ENCODE measurements at regions not wholly inside any gene's neighbourhood (a gene's known extent, or its start where the extent isn't known, plus 50 kb on each side); places are given as distances from the start of the nearest gene placed in this dataset.

GRCh38 chr1:69388044-69388443, 179.7 kb upstream of the LRRC7 start:
- DNase-seq (ENCODE audit: low read depth) = no peak
- no peak overlapping the region for H3K4me3 ChIP-seq (ENCODE audit: low read depth, low read length)
- TF ChIP-seq CTCF (conservative IDR thresholded peaks at IDR 0.05; ENCODE audit: low read depth, low read length) = no peak

- no peak for TF ChIP-seq CTCF (conservative IDR thresholded peaks at IDR 0.05; ENCODE audit: low read depth, low read length)
- no peak for DNase-seq (ENCODE audit: low read depth)
- H3K4me3 ChIP-seq (ENCODE audit: low read depth, low read length) = no peak overlapping the region
Measured at GRCh38 chr1:69400128-69400527, 167.6 kb upstream of the LRRC7 start.

GRCh38 chr1:69401879-69402278, 165.8 kb upstream of the LRRC7 start:
- no peak for DNase-seq (ENCODE audit: low read depth)
- no peak for TF ChIP-seq CTCF (conservative IDR thresholded peaks at IDR 0.05; ENCODE audit: low read depth, low read length)
- no peak overlapping the region for H3K4me3 ChIP-seq (ENCODE audit: low read depth, low read length)

GRCh38 chr1:69403756-69404320, 163.9 kb upstream of the LRRC7 start:
- H3K4me3 ChIP-seq (ENCODE audit: low read depth, low read length) = no peak overlapping the region
- TF ChIP-seq CTCF (conservative IDR thresholded peaks at IDR 0.05; ENCODE audit: low read depth, low read length) = no peak
- DNase-seq (ENCODE audit: low read depth) = no peak

- TF ChIP-seq CTCF (conservative IDR thresholded peaks at IDR 0.05; ENCODE audit: low read depth, low read length) = no peak
- H3K4me3 ChIP-seq (ENCODE audit: low read depth, low read length) = no peak overlapping the region
- DNase-seq (ENCODE audit: low read depth) = no peak
Measured at GRCh38 chr1:69404486-69404885, 163.2 kb upstream of the LRRC7 start.

- H3K4me3 ChIP-seq (ENCODE audit: low read depth, low read length) = no peak overlapping the region
- no peak for DNase-seq (ENCODE audit: low read depth)
Measured at GRCh38 chr1:69406244-69406643, 161.5 kb upstream of the LRRC7 start.

More at GRCh38 chr1:69406244-69406643, 161.5 kb upstream of the LRRC7 start:
- TF ChIP-seq CTCF (conservative IDR thresholded peaks at IDR 0.05; ENCODE audit: low read depth, low read length) = no peak
